ENCODE measurements at regions not wholly inside any gene's neighbourhood (a gene's known extent, or its start where the extent isn't known, plus 50 kb on each side); places are given as distances from the start of the nearest gene placed in this dataset.

- Histone ChIP-seq H3K27me3 (ENCODE audit: insufficient read depth in 3 of 3, low read length in 2 of 3) (peaks cover 0 to 5% (median 0%) of the 10 kb centered on the region in 3 donors), H3K4me3 (no peak overlapping the region), H3K4me1 (no peaks in the 10 kb centered on the region), H3K9me3 (no peaks in the 10 kb centered on the region), H3K27ac (no peak overlapping the region), H3K36me3 (ENCODE audit: insufficient read depth in 1 of 2, low read depth in 1 of 2) (no peaks in the 10 kb centered on the region)
- 43 to 52% (median 46%) methylated on average over 3 of the region's 3 CpGs for WGBS, 3 donors
- DNase-seq (no peak), ATAC-seq (no peak)
- intact Hi-C loops (cut with DNase I), result no loop called here
- TF ChIP-seq CTCF (IDR thresholded peaks at IDR 0.05), result no peak
Measured at GRCh38 chr20:24723186-24723585, 225.9 kb upstream of the CST7 start.

- intact Hi-C loops (cut with DNase I), result no loop called here
- no peaks in the 10 kb centered on the region for H3K4me1 ChIP-seq
- 69 to 85% (median 75%) methylated on average over 13 of the region's 13 CpGs for WGBS, 3 donors
Measured at GRCh38 chr20:24723647-24724352, 225.3 kb upstream of the CST7 start.

GRCh38 chr20:24724982-24725533 is 224.0 kb upstream of the CST7 start:
- TF ChIP-seq CTCF (IDR thresholded peaks at IDR 0.05), result no peak
- H3K4me3 ChIP-seq, result no peak overlapping the region
- H3K36me3 ChIP-seq (ENCODE audit: insufficient read depth in 1 of 2, low read depth in 1 of 2), result no peaks in the 10 kb centered on the region
- DNase-seq, result no peak
- no peaks in the 10 kb centered on the region for H3K9me3 ChIP-seq
- peaks cover 0 to 5% (median 0%) of the 10 kb centered on the region in 3 donors for H3K27me3 ChIP-seq (ENCODE audit: insufficient read depth in 3 of 3, low read length in 2 of 3)
- intact Hi-C loops (cut with DNase I), result no loop called here
- H3K27ac ChIP-seq, result no peak overlapping the region
- no peak for ATAC-seq
- 93 to 95% (median 93%) methylated on average over 5 of the region's 5 CpGs for WGBS, 3 donors
- no peaks in the 10 kb centered on the region for H3K4me1 ChIP-seq

More at GRCh38 chr20:24723647-24724352, 225.3 kb upstream of the CST7 start:
- no peaks in the 10 kb centered on the region for H3K36me3 ChIP-seq (ENCODE audit: insufficient read depth in 1 of 2, low read depth in 1 of 2)
- H3K4me3 ChIP-seq, result no peak overlapping the region
- H3K9me3 ChIP-seq, result no peaks in the 10 kb centered on the region
- TF ChIP-seq CTCF (IDR thresholded peaks at IDR 0.05), result no peak
- ATAC-seq, result no peak
- no peak for DNase-seq
- H3K27me3 ChIP-seq (ENCODE audit: insufficient read depth in 3 of 3, low read length in 2 of 3), result peaks cover 0 to 5% (median 0%) of the 10 kb centered on the region in 3 donors
- H3K27ac ChIP-seq, result no peak overlapping the region

- Histone ChIP-seq H3K9me3 (no peaks in the 10 kb centered on the region), H3K27ac (no peak overlapping the region), H3K4me3 (no peak overlapping the region), H3K27me3 (ENCODE audit: insufficient read depth in 3 of 3, low read length in 2 of 3) (peaks cover 0 to 5% (median 0%) of the 10 kb centered on the region in 3 donors), H3K4me1 (no peaks in the 10 kb centered on the region), H3K36me3 (ENCODE audit: insufficient read depth in 1 of 2, low read depth in 1 of 2) (no peaks in the 10 kb centered on the region)
- intact Hi-C loops (cut with DNase I), result no loop called here
- 94 to 100% (median 94%) methylated on average over 1 of the region's 1 CpG for WGBS, 3 donors
- DNase-seq (no peak), ATAC-seq (no peak)
- TF ChIP-seq CTCF (IDR thresholded peaks at IDR 0.05), result no peak
Measured at GRCh38 chr20:24727795-24728194, 221.3 kb upstream of the CST7 start.
